GM19238 (cell line): ENCODE measurements at regions not wholly inside any gene's neighbourhood (a gene's known extent, or its start where the extent isn't known, plus 50 kb on each side); places are given as distances from the start of the nearest gene placed in this dataset.

Experiments
- DNase-seq: peaks from one replicate; pipeline ENCODE4 v3.0.0; 2011; ENCODE audit warnings: low spot score; ENCODE audit not compliant: insufficient read length

DNA sequence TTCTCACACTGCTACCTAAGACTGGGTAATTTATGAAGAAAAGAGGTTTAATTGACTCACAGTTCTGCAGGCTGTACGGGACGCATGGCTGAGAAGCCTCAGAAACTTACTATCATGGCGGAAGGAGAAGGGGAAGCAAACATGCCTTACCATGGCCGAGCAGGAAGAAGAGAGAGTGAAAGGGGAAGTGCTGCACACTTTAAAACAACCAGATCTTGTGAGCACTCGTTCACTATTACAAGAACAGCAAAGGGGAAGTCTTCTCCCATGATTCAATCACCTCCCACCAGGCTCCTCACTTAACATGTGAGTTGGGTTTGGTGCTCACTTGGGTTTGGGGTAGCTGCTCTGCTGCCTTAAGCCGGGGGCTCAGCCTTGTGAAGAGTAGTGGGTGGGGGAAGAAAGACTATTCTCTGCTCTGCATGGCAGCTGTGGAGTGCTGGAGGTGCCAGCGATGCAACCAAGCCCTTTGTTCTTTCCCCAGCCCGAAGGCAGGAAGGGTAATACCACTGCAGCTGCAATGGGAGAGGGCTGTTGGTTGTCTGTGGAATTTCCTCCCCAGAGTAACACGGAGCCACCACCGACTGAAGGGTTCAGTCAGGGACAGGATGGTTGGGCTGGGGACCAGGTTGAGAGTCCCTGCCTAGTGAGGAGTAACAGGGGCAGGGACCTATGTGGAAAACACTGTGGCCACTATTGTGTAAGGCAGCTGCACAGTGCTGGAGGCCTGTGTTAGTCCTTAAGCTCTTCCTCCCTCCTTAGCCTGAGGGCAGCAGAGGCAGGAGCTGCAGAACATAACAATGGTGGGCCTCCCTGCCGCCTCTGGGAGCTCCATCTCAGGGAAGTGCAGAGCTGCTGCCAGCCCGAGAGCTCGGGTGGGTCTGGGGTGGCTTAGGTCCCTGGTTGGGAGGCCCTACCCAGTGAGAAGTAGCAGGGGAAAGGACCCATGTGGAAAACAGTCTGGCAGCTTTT is 1262.5 kb downstream of the EFNB2 start:
- DNase-seq: no peak

DNA sequence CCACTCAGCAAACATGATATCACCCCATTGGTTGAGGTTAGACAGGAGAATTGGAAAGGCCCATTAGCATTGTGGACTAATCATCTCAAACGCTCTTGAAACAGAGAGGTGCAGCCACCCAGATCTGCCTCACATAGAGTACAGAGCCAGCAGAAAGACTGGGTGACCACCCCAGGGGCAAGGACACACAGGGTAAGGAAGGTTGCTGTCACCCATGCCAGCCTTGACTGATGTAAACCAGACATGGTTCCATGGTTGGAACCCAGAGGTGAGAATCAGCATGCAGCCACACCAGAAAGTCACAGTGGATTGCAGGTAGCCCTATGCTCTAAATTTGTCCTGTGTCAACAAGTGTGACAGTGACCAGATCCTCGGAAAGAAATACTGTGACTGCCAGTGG is 1268.8 kb downstream of the EFNB2 start:
- DNase-seq: no peak

DNA sequence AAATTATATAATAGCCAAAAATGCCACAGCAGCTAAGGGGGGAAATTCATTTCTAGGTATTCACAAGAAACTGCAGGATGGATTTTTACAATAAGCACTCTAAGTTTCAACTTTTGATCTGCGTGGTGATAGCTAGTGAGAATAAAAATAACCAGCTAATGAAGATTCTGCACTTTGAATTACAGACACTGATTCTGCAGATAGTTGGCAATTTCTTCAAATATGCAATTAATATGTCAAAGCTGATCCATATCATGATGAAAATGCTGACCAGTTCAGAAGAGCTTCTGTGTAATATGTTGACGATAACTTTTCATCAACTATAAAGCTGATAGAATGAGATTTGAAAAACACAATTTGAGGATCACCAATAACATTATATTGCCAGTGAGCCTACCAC is 1272.9 kb downstream of the EFNB2 start:
- DNase-seq: no peak

DNA sequence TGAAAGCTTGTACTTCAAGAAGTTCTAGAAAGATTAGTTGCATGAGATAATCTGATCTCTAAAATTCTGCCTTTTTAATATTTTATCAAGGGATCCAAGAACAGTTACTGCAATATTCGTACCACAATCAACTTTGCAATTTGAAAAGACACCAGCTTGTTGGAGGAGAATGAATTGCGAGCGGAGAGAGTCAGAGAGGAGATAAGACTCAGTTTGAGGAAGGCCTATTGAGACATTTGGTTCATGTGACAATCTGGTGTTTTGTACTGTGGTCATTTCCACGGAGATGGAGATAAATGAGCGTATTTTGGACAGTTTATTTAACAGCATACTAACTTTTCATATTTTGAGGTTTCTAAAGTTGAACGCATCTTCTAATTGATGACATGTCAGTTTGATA is 1276.0 kb downstream of the EFNB2 start:
- no peak for DNase-seq

DNA sequence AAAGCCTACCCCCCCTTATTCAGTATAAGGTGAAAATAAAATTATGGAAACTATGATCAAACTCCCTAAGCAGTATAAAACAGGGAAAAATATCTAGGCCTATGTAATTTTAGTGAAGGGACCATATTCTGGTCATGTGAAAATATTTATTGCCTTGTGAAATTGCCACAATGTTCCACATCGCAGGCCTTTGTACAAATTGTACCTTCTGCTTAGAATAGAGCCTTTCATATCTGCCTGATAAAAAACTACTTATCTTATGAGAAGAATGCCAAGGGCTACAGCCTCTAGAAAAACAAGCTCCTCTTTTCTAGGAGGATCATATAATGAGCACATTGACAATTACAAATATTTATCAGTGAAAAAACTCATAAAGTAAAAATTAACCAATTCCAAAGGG is 1280.0 kb downstream of the EFNB2 start:
- DNase-seq: no peak

DNA sequence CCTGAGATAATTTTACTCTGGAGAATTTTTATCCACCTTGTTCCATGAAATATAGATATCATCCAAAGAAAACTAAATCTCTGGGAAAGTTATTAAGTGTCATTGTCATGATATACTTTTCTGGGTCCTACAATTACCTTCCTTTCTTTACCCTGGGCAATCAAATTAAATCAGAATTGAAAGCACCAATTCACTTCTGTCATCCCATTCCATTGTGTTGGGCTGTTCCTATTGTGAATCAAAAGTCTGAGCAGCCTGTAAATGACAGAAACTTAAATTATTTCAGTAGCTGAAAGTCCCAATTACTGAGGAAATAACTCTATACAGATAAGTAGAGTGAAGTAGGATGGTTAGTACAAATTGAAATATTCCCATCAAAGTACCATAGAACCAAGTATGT is 1284.2 kb downstream of the EFNB2 start:
- no peak for DNase-seq

DNA sequence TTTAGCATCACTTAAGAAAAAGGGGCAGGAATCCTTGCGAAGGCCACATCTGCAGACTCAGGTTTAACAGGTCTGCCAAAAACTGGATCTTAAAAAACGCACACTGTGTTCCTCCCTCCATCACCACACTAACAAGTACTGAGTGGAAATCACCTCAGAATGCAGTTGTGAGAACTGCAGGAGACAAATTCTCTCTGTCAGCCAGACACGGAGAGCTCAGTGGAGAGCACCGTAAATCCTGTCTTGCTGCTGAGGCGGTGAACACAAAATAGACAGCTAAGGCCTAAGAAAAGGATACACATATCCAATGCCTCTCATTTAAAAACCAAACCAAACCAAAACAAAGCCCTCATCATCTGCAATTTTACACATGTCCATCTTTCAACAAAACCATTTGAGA is 1287.6 kb downstream of the EFNB2 start:
- DNase-seq: no peak

DNA sequence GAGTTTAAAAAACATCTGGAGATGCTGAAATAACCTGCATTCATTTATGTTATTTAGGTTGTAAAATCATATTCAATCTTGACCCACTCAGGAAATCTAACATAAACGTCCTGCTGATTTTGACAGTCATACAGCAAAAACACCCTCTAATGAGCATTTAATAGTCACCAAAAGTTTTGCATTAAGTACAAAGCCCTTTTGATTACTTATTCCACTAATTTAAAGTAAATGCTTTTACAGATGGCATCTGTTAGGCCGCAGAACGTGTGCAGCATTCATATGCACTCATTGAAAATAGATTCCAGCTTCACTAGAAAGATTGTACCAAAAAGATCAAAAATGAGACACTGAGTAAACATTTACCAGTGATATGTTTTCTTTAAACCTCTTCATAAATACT is 1295.1 kb downstream of the EFNB2 start:
- no peak for DNase-seq

DNA sequence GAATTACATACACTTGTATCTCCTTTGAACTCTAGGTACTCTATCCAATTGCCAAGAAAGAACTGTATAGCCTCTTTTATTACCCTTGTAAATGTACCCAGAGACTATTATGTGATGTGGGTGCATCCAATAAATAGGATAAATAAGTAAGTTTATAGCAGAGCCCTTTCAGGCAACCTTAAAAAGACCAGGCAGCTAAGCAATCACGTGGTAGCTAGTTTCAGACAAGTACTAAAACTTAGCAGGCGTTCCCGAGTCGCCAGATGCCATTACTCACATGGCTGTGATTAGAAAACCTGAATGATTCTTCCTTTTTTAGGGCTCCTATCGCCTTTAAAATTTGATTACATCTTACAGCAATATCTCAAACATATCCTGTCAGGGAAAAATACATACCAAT is 1303.0 kb downstream of the EFNB2 start:
- no peak for DNase-seq

DNA sequence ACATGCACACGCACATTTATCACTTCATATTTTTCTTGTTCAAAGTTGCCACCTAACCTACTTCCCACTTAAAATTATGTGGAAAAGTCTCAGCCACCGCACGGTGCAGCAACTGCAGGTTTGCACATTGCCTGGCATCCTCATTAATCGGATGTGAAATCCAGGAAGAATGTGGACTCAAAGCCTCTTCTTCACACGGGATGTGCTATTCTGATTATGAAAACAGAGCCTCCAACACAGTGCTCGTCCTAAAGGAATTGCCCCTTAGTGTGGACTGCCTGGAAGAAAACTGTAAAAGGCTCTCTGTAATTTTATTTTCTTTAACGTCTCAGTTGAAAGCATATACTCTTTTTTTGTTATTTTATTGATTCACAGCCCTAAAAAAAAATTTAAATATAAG is 1303.5 kb downstream of the EFNB2 start:
- no peak for DNase-seq

DNA sequence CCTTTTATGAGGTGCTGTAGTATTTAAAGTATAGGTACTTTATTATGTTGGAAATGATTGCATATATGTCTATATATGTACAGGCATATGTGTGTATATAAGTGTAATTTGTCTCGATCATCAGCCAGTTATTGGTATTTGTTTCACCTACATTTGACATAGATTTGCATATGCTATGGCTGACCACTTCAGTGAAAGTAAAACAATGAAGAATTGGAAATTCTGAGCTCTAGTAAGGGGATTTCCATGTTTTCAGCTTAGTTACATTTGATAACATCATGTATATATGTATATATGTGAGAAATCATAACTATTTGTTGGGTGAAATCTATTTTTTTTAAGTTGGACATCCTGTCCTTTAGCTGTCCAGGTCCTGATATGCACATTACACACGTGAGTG is 1303.9 kb downstream of the EFNB2 start:
- DNase-seq: no peak

DNA sequence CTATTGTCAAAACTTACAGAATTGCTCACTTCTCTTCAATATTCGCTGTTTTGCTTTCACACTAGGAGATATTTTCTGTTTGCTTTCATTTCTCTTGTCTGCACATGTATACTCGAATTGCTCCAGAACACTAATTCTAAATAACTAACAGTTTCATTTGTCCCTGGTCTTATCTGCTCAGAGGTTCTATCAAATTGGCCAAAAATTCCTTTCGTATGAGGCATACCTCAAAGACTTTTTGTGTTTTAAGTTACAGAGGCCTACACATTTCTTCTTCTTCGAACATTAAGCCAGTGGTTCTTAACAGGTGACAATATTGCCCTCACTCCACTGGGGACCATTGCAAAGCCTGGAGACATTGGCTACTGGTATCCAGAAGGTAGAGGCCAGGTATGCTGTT is 1314.6 kb downstream of the EFNB2 start:
- no peak for DNase-seq

DNA sequence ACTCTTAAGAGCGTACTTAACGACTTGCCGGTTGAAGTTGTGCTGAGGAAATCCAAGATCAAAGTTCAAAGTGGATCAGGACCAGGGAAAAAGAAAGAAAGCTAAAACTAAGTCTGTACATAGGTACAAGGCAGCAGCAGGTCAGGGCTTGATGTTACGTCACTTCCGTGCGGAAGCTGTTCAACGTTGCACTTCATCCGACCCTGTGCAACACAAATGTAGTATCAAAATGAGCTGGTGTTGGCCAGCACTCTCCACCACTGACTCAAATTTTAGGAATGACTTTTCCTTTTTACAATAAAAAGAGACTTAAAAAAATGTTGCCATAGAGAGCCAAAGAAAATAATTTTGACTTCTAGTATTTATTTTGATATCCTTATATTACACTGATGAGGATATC is 1315.4 kb downstream of the EFNB2 start:
- DNase-seq: no peak

DNA sequence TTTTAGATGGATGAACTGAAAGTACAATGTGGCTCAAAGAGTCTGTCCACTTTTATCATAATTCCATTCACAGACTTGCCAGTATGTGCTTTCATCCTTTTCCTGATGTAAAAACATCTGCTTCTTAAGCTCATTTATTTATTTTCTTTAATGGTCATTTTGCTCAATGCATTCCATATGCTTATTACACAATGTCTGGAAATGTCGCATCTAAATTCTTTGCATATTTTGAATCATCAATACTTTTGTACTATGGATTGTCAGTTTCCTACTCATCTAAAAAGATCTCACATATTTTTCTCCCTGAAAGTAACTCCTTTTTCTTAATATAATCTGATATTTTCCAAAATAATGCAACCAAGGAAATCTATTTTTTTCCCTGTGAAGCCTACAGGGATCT is 1315.8 kb downstream of the EFNB2 start:
- DNase-seq: no peak

DNA sequence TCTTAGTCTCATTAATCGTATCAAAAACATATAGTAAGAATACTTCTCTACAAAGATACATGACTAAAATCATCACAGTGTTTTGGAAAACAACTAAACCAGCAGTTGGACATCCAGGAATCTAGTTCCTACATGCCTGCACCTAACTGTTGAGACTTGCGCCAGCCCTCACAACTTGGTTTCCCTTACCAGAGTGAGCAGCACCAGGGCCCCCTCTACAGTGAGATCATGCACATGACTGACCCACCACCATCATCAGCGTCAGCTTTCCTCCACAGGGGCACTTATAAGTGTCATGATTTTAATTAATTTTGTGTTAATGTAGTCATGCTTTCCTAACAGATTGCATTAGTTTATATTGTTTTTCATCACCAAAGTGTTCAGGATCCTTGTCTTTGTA is 1322.0 kb downstream of the EFNB2 start:
- DNase-seq: no peak

DNA sequence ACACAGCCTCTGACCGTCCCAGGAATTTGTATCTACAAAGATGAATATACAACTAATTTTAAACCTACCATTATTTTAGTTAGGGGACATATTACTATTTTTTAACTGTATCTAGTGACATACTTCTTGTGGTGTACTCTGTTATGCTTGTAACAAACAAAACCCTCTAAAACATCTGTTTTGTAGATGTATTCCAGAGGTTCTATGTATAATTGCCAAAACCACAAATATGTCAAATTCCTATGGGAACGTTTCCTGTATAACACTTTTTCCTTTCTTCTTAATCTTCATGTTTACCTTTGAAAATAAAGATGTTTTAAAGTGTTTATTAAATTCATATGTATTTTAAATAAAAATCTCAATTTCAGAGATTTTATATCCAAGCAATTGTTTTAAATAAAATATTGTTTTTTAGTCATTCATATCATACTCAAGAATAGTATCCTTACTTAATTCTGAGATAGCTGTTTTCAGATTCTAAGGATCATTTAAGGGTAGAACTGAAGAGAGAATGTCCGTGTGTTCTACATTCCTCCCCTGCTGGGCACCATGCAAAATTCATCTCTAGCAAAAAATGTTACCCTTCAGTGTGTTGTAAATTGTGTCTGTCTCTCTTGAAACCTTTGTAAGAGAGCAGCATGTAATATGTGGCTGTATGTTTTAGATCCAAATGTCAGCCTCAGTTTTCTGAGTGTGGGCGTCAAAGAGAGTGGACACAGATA is 1327.7 kb downstream of the EFNB2 start:
- no peak for DNase-seq

DNA sequence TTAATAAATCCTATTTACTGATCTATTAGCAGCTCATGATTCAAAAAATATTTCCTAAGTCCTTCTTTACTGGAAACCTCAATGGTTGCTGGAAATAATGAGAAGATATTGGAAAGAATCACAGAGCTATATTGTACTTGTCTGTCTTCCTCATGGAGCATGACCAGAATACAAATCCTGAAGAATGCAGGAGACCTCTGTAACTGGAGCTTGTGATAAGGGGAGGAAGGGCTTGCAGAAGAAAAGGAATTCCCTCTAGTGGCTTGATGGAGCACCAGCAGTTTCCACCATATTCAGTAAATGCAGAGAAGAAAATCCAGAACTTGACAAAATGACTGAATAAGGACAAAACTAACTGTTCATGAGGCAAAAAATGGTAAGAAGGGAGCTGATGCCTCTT is 1333.1 kb downstream of the EFNB2 start:
- no peak for DNase-seq

DNA sequence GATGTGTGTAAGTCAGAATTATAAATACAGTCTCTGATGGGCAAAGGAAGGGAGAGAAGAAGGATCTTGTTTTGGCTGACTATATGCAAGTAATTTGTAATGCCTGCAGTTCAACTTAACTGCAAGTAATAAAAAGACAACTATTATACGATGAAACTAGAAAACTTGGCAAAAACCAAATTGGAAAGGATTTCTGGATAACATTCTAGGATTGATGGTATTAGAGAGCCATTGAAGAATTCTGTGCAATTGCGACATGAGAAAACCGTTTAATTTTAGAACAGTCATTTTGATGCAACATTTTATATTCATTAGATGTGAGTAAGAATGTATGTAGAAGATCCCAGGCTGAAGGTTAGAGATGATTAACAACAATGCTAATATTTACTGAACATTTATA is 1334.1 kb downstream of the EFNB2 start:
- DNase-seq: no peak

DNA sequence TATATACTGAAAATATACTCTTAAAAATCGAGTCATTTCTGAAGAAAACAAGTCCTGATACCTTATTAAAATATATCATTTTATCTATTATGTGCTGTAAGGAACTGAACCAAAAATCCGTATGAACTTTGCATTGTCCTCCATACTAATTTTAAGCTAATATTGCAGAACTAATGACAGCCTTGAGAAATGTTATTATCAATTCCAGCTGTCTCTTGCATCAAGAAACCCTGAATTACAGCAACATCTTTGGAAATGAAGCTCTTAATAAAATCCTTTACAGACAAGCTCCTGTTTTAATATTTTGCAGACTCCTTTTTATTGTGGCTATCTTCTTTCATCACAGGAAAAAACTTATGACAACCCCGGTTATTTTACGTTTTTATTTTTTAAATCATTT is 1335.3 kb downstream of the EFNB2 start:
- no peak for DNase-seq

DNA sequence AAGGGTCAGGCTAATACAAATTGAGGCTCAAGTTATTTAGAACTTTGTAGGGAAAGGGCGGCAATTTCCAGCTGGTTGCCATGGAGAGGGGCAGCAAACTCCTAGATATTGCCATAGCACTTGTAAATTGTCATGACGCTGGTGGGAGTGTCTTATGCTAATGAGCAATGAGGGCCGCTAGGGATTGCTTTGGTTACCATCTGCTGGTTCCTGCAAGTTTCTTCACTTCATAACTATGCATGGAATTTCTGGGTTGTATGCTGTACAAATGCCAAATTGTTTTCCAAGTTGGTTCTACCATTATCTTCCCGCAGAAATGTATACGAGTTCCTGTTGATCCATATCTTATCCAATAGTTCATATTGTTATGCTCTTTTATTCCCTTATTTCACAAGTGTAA is 1339.4 kb downstream of the EFNB2 start:
- no peak for DNase-seq

DNA sequence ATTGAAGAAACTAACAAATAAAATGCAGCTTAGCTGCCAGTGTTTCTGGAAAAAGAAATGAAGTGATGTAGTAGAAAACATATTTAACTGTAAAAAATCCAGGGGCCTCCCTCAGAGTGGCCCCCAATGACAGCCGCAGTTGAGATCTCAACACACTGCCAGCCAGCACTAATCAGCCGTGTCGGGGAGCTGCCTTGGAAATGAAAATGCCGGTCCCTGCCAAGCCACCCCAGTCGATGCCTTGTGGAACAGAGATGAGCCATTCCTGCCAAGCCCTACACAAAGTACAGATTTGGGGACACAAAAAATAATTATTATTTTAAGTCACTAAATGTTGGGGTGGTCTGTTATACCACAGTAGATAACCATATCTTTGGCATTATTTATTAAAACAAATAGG is 1342.4 kb downstream of the EFNB2 start:
- no peak for DNase-seq

DNA sequence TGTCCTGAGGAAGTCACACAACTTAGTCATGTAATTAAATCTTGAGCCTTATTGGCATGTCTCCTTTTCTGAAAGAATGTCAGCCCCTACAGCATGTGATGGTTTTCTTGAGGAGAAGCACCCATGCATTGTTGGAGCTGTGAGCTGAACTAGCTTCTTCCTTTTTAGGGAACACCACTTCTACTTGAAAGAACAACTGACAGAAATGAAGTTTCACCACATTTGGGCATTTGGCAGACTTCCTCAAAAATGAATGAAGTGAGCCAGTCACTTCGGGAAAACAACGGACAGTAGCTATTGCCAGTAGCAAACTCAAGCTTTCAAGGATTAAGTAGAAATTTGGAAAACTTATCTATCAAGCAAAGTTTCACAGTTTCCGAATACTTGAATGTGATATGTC is 1351.3 kb downstream of the EFNB2 start:
- no peak for DNase-seq
